HG03558 (cell line): ENCODE measurements at regions not wholly inside any gene's neighbourhood (a gene's known extent, or its start where the extent isn't known, plus 50 kb on each side); places are given as distances from the start of the nearest gene placed in this dataset.

Experiments used
- ATAC-seq: cut with Tn5 transposase; IDR thresholded peaks from one replicate; pipeline ENCODE4 v1.9.1; 2021; ENCODE audit warnings: moderate number of reproducible peaks; ENCODE audit not compliant: unreplicated experiment; ENCODE audit errors: extremely low read depth

DNA sequence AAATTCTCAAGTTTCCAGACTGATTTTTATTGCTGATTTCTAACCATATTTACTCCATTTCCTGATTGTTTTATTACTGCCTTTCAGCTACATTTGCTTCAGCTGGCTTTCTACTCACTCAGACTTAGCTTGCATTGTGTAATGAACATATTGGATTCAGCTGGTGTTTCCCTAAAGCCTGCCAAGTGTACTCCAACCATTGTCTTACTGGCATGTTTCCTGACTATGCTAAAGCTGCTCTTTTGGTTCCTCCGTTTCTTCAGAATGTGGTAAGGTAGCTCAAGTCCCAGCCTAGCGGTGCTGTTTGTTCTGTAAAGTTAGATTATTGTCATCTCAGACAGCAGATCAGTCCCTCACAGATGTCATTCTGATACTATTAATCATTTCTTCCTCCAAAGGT lies 53.1 kb upstream of the GLRA2 start:
- ATAC-seq = no peak

DNA sequence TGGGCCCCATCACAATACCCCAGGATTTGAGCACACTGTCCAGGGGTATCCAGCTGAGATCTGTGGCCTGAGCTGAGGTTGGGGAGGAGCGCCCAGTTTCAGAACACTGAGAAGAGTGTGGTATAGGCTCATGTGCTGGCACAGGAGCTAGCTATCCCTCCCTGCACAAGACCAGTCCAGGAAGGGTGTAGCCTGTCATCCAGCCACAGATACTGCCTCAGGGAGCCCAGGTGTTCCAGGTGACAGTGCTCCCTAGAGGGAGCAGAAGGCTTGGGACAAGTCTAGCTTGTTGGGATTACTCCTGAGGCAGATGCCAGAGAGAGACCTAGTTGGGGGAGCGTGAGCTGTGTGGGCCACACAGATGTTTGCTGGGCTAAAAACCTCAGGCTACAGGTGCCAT lies 79.6 kb upstream of the GLRA2 start:
- ATAC-seq = no peak

DNA sequence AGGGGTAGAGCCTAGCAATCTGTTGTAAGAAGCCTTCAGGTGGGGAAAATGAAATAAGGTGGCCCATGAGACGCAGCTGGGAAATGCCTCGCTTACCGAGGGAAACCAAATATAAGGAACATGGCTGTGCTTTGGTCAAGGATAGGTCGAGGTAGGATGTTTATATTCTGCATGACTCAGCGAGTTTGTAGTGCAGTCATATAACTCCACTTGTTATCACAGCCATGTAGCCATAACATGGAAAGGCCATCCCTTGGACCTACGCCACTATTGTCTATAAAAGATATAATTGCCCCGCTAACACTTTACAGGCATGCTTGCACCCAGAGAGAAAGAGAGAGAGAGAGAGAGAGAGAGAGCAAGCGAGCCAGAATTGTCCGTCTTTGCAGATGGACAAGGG lies 80.9 kb upstream of the GLRA2 start:
- no peak for ATAC-seq

DNA sequence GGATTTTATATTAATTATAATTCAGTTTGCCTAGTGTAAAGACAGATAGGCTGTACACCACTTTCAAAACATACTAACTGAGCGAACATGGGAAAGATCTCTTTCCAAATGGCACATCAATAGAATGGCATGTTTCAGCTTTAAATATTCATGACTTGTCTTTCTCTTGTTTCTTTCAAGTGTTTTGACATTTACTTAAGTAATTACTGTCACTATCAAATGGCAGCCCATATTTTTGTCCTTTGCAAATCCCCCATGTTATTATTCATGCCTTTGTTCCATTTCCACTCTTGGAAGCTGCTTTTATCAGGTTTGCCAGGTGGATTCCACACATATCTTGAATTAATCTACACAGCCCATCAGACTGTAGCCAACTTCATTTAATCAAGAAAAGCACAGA lies 89.2 kb upstream of the GLRA2 start:
- ATAC-seq = no peak

DNA sequence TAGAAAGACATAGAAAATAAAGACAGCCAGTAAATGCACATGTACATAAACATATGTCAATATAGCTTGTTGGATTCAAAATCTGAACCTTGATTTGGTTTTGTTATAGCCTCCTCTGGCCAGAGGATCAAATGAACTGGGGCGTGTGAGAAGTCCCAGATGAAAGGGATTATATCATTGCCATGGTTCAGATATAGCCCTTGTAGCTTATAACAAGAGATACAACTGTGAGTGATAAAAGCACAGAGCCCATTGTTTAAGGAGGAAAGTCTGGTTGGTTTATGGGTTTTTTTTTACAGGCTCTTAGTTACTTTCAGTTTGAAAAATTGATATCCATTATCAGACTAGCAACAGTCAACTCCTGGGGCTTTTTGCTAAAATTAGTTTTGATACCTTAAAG lies 101.7 kb upstream of the GLRA2 start:
- ATAC-seq = no peak

DNA sequence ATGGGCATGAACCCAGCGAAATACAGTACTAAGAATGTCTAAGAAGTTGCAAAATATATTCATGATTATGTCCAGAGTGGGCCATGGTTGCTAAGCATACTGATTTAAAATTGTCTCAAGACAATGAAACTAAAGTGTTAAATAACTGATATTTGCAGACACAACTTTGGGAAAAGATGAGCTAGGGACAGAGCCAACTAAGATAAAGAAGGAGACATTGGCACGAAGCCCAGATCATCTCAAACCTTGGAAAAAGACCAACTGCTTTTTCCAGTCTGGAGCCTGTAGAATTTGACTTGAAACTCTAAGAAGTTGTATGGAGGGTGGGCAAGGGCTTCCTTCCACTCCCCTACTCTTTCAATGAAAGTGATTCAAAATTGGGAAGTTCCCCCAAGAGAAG lies 108.5 kb upstream of the GLRA2 start:
- no peak for ATAC-seq

DNA sequence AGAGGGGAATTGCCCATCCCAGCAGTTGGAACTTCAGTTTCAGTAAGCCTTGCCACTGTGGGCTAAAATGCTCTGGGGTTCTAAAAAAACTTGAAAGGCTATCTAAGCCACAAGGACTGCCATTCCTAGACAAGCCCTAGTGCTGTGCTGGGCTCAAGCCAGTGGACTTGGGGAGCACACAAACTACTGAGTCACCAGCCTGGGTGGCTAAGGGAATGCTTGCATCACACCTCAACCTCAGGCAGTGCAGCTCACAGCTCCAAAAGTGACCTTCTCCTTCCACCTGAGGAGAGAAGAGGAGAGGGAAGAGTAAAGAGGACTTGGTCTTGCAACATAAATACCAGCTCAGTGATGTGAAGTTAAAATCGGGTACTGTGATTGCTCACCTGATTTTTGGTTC lies 116.7 kb upstream of the GLRA2 start:
- ATAC-seq = no peak

DNA sequence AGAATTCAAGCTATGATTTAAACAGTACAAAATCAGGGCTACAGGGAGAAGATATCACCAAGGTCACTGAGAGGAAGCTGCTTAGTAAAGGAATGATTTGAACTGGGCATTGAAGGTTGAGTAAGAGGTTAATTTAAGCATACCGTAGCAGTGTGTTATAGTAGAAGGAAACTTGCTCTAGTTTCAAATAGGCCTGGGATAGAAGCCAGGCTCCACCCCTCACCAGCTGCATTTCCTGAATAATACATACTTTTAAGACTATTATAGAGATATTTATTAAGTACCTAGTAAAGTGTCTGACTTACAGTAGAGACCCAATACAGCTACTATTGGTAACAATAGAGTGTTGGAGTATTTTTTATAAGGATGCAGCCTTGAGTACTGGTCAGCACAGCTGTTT lies 118.0 kb upstream of the GLRA2 start:
- no peak for ATAC-seq

DNA sequence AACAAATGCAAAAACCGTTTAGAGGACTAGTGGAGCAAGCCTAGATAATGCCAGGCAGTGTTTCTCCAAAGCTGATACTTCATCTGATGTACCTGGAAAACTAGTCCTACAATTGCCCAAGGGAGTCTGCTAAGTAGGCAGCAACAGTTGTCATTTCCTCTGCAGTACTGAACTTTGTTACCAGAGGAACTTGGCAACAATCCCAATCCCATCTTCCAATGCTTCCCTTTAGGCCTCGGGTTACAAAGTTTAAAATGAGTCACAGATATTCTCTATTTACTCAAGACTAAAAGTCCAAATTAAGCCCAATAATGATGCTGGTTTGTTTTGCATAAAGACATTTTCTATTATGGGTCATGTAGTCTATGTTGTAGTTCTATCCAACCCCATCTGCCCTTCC lies 120.0 kb upstream of the GLRA2 start:
- ATAC-seq = no peak

DNA sequence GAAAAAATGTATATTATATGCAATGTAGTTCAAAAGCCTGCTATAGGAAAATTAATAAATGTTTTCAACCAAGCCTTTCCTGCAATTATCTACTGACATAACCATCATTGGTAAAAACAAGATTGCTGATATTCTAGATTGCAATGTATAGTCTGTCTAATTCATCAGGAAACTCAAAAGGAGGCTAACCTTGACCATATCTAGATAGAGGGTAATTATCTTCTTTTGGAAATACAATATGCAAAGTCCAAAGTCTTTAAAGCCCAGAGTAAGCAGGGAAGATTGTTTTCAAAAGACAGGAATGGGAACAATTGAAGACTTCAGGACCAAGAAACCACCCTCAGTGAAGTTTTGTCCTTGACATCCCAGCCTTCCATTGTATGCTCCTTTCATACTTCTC lies 123.1 kb upstream of the GLRA2 start:
- no peak for ATAC-seq

DNA sequence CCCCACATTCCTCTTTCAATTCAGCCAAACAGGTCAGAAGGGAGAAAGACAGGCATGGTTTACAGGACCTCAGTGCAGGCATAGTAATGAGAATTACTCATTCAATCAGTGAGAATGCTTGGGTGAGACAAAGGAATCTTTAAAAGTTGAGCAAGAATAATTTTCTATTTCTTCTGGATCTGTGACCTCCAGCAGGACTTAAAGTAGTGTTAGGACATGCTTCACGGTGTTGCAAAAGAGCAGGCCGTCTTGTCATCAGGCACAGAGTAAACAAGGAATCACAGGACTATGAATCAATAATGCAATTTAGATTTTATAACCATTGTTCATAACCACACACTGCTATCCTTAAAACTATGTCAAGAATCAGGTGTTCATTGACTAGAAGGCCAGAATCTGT lies 130.6 kb upstream of the GLRA2 start:
- ATAC-seq = no peak

DNA sequence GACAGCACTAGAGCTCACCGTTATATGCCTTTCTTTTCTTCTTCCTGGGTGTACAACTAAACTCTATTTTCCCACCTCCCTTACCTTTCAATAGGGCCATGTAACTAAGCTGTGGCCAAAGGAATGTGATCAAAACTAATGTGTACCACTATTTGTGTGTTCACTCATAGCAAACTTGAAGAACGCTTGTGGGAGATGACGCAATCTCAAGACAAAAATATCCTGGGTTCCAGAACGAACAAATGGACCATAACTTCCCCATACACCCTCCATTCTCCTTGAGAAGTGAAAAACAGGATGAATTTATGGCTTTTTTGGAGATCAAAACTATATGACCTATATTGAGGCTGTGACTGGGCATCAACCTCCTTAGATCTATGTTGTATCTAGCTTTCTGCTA lies 139.7 kb upstream of the GLRA2 start:
- ATAC-seq = no peak

DNA sequence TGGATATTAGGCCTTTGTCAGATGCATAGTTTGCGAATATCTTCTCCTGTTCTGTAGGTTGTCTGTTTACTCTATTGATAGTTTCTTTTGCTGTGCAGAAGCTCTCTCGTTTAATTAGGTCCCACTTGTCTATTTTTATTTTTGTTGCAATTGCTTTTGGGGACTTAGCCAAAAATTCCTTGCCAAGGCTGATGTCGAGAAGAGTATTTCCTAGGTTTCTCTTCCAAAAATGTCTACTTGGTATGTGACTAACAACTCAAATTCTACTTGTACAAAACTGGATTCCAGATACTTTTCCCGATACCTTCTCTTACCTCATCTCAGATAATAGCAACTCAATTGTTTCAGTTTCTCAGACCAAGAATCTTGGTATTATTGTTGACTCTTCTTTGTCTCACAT lies 142.4 kb upstream of the GLRA2 start:
- ATAC-seq = no peak

DNA sequence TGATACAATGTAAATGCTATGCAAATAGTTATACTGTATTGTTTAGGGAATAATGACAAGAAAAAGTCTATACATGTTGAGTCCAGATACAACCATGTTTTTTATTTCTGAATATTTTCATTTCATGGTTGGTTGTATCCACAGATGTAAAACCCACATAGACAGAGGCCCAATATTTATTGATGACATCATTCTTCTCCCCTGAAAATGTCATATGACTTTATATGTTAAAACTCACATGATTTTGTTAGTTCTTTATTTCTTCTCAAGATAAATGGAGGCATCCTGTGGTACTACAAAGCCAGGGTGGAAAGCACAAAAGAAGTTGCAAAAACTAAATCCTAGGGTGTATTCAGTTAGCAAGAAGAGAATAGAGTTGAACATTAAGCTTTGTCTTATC lies 149.3 kb upstream of the GLRA2 start:
- ATAC-seq = no peak

DNA sequence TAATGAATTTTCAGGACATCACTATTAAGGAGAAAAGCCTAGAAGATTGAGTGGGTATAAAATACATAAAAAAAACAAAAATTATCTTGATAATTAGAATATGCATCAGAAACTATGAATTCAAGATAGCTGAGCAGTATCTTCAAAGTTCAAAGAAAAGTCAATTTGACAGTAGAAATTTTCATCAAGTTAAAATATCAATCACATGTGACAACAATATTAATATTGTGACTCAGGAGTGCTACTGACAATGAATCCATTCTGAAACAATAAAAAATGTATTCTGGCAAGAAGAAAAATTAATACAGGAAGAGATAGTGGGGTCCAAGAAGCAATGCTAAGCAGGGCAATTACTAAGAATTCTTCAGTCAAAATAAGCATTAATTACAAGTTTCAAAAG lies 151.9 kb upstream of the GLRA2 start:
- no peak for ATAC-seq

DNA sequence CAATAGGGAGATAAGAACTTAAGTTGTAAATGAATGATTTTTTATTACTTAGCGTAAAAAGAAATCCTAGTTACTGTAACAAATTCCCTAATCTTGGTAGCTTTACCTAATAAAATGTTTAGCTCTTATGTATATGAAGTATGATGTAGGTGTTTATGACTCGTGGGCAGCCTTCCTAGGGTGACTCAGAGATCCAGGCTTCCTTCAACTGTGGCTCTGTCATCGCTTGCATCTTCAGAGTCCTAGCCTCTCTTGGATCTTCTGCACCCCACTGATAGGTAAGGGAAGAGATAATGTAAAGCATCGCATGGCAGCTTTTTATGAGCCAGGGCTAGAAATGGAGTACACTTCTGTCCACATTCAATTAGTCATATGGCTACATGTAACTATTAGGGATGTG lies 165.6 kb upstream of the GLRA2 start:
- ATAC-seq = no peak

DNA sequence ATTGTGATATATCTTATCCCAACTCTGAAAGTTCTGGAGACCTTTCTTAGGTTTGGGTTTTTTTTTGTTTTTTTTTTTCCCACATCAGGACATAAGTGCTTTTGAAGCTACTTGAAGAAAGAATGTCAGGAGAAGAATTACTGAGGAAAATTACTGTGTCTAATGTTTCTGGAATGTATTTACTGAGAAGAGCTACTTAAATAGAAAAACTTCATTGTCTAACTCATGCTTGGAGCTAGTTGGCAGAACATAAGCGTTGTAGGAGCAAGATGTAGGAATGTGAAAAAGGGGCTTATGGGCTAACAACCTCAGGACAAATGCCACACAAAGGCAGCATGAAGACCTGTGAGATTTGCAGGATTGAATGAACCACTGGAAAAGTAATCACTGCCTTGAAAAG lies 166.6 kb upstream of the GLRA2 start:
- no peak for ATAC-seq

DNA sequence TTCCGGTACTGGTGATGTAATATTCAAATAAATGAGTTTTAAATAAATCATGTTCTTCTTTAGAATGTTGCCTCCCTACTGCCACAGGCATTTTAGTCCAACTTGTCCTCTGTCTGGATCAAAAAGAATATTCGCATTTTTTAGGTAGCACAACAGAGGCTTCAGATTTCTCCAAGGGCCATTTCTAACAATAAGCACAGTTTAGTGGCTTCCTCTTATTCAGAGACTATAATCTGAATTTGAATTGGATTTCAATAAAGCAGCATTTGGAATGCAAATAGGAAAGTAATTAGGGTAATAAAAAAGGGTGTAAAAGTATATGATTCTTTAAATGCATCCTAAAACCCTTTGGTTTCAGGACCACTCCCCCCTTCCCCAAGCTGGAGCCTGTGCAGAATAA lies 167.9 kb upstream of the GLRA2 start:
- no peak for ATAC-seq

DNA sequence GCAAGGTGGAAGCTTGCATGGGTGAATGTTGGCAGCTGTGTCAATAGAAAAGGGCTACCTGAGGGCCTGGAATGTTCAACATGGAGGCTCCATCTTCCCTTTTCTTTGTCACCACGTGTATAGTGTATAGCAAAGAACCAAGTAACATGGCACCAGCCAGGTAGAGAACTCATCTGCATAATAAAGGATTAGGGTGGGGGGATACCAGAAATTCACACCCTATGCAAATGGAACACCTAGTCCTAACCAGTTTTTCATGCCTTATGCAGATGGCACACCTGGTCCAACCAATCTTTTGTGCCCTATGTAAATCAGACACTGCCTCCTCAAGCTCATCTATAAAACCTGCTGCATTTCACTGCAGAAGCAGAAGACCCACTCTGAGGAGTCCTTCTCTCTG lies 169.6 kb upstream of the GLRA2 start:
- ATAC-seq = no peak

DNA sequence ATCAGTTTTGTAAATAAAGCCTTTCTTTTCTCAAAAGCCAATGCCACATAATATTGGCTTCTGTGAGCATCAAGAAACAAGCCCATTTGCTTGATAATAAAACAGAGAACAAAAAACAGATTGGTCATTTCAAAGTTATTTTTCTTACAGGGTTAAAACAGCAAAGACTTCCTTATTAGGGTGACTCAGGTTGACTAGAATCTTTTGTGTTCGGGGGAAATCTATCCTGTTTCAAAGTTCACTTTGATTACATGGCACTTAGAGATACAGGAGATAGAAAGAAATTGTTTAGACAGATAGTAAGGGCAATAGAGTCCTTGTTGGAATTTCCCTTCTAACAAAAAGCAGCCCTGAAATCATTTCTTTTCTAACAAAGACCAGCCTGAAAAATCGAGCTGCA lies 170.0 kb upstream of the GLRA2 start:
- no peak for ATAC-seq

DNA sequence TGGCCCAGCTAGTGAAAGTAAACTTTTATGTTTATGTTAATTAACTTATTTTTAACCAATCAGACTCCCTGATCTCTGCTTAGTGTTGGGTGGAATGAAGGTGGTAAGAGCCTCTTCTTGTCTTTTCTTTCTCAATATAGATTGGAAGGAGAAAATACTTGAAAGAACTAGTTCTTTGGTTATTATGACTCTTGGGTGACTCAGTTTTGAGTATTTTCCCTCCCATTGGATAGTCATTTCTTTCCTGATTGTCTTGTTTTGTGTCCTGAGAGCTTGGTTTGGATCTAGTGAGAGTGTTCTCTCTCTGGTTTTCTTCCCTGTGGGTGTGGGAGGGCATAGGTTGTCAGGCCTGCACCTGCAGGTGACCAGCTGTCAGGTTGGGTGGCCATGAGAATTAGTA lies 172.0 kb upstream of the GLRA2 start:
- ATAC-seq = no peak

DNA sequence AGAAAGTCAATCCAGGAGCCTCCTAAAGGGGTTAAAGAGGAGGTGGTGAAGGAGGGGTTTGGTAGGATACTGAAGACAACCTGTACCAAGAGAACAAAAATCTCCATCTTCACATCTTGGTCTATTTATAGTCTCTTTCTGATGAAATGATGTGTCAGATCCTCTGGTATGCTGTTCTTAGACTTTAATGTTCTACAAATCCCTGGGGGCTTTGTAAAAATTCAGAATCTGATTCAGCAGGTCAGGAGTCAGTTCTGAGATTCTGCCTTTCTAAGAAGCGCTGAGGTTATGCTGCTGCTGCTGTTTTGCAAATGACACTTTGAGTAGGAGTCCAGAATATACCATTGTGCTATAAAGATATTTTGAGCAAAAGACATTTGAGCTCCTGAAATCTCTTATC lies 172.9 kb upstream of the GLRA2 start:
- ATAC-seq = no peak

DNA sequence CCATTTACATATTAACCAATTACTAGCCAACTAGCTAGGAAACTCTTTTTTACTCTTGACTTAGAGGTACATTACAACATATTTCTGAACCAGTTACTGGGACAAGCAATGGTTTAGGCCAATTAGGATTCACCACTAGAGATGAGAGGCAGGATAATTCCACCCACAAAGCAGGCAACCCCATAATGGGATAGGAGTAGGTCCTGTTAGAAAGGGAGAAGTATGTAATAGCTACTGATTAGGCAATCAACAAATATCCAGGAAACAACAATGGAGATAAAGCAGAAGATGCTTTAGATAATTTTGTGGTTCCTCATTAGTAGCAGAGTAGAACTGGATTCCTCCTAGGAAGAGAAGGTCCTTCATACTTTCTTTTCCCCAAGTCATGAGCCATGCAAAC lies 173.8 kb upstream of the GLRA2 start:
- no peak for ATAC-seq

DNA sequence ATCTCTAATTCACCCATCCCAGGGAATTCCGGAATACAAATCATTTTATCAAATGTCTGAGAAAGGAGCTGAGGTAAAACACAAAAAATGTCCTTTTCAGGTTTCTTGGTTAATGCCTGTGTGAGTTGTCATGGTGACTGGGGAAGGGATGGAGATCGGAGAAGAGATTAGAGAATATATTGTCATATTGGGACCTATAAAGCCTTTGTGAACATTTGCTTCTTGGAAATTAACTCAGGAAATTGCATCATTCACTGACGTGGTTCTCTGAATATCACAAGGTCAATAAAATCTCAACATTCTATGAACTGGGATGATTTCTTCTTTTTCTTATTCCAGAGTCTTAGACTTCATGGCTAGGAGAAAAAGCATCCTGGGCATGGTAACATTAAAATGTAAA lies 174.8 kb upstream of the GLRA2 start:
- ATAC-seq = no peak
